Skeletal muscle tissue (tissue), 3 donors: ENCODE measurements at regions not wholly inside any gene's neighbourhood (a gene's known extent, or its start where the extent isn't known, plus 50 kb on each side); places are given as distances from the start of the nearest gene placed in this dataset.
"Not testable (repeated sequence)": the region's sequence is repeated elsewhere in the genome, so short reads cannot be mapped to it uniquely, and the experiment has no call there.

Experiments
- H3K27ac ChIP-seq: one replicate; pipeline ENCODE4 v1.7.0; 2013; ENCODE audit warnings: mild to moderate bottlenecking, low read depth, low read length, inconsistent platforms
- H3K27me3 ChIP-seq, 3 donors: one replicate each; pipeline ENCODE4 v1.7.0; 2013; ENCODE audit warnings: low read length in 3 of 3; ENCODE audit not compliant: control insufficient read depth in 3 of 3, insufficient read depth in 3 of 3
- H3K36me3 ChIP-seq, 3 donors: one replicate each; pipeline ENCODE4 v1.7.0; 2013; ENCODE audit warnings: low read length in 3 of 3; ENCODE audit not compliant: control insufficient read depth in 3 of 3, insufficient read depth in 3 of 3
- H3K4me1 ChIP-seq, 3 donors: one replicate each; pipeline ENCODE4 v1.7.0; 2013; ENCODE audit warnings: low read length in 3 of 3, mild to moderate bottlenecking in 3 of 3; ENCODE audit not compliant: control insufficient read depth in 3 of 3, insufficient read depth in 3 of 3
- H3K4me3 ChIP-seq, 3 donors: one replicate each; pipeline ENCODE4 v1.7.0; 2013; ENCODE audit warnings: low read length in 3 of 3
- H3K9ac ChIP-seq, 3 donors: one replicate each; pipeline ENCODE4 v1.7.0; 2013; ENCODE audit warnings: low read length in 3 of 3, mild to moderate bottlenecking in 3 of 3, moderate library complexity in 2 of 3, low read depth in 1 of 3
- H3K9me3 ChIP-seq, 3 donors: one replicate each; pipeline ENCODE4 v1.7.0; 2013; ENCODE audit warnings: low read length in 3 of 3; ENCODE audit not compliant: control insufficient read depth in 3 of 3
- donor health status: Osteomylitis.

DNA sequence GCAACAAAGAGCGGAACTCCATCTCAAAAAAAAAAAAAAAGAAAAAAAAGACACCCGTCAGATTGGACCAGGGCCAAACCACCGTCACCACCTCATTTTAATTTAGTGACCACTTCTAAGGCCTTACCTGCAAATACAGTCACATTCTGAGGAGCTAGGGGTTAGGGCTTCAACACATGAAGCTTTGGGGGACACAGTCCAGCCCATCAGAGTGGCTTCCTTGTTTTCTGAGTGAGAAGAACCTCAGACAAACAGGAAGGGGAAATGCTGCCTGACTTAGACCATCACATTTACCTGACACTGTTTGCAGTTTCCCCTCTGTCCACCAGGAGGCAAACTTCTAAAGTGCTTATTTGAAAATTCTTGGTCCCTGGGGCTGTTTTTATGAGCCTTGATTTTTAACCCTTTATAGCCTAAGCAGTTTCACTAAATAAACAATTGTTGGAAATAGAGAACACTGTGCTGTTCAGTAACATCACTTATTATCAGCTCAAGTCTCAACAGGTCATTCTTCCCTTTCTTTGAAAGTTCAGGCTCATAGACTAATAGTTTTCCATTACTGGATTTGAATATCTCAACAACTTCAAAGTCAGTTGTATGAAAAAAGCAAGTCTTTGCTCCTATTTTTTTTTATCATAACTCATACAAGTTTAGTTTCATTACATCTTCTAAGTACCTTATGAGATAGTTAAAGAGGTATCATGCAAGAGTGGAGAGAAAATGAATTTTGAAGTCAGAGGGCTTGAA lies 74.9 kb upstream of the WASF3 start:
- Histone ChIP-seq H3K27ac (no peak overlapping the region), H3K9me3 (no peaks in the 10 kb centered on the region), H3K4me1 (peaks cover 0 to 5% (median 0%) of the 10 kb centered on the region in 3 donors), H3K36me3 (no peaks in the 10 kb centered on the region), H3K27me3 (no peaks in the 10 kb centered on the region), H3K4me3 (peak overlapping the region; percentile 33 to 58 (median 33)), H3K9ac (peak overlapping the region in 1 of 3 donors; percentile 40)

DNA sequence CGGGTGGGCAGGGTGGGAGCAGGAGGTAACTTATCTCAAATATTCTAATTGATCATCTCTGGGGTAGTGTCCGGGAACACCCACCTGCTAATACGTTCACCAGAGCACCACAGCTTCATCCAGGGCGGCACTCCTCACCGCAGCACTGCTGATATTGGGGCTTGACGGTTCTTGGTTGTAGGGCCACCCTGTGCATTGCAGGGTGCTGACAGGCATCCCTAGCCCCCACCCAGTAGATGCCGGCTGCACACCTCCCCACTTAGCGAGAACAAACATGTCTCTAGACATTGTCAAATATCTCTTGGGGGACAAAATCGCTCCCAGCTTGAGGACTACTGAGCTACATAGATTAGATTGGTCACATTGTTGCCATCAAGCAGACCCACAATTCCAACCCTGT lies 73.9 kb upstream of the WASF3 start:
- Histone ChIP-seq H3K27ac (no peak overlapping the region), H3K4me1 (peaks cover 0 to 5% (median 0%) of the 10 kb centered on the region in 3 donors), H3K4me3 (no peak overlapping the region), H3K9ac (no peak overlapping the region), H3K27me3 (no peaks in the 10 kb centered on the region), H3K9me3 (no peaks in the 10 kb centered on the region), H3K36me3 (no peaks in the 10 kb centered on the region)

DNA sequence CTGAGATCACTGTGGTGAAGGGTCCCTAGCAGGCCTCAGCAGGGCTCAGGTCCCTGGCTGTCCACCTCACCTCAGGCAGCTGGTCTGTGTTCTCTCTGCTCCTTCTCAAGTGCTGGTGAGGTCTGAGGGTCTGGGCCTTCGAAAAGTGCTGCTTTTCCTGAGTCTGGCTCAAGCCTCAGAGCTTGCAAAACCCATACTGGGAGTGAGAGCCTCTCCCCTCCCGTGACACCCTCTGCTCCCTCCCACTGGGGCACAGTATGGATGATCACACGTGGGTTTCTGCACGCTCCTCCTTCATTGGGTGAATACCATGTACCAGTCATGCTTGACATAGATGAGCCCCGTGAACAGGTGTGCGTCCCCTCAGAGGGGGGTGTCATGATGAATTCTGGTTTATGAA lies 73.3 kb upstream of the WASF3 start:
- H3K27me3 ChIP-seq: no peaks in the 10 kb centered on the region
- no peak overlapping the region for H3K4me3 ChIP-seq
- no peaks in the 10 kb centered on the region for H3K9me3 ChIP-seq
- no peak overlapping the region for H3K27ac ChIP-seq
- H3K36me3 ChIP-seq: no peaks in the 10 kb centered on the region
- H3K4me1 ChIP-seq: peaks cover 0 to 5% (median 0%) of the 10 kb centered on the region in 3 donors
- no peak overlapping the region for H3K9ac ChIP-seq

DNA sequence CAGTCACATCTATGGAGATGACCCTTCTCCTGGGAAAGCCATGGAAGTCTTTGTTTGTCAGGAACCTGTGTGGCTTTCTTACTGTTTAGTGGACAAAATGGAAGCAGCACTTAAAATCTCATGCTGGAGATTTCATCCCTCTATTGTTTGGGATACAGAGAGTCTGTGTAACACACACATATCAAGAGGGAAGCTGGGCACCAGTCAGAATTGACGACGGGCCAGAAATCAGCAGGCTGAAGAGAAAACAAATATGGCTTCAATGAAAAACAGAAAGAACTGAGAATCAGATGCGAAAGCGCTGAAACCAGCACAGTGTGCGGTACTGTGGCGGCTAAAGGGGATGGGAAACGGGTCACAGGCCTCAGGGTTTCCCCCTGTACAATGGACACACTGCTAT lies 72.2 kb upstream of the WASF3 start:
- Histone ChIP-seq H3K27ac (no peak overlapping the region), H3K9me3 (no peaks in the 10 kb centered on the region), H3K9ac (peak overlapping the region in 1 of 3 donors; percentile 3), H3K36me3 (no peaks in the 10 kb centered on the region), H3K4me1 (peaks cover 0 to 5% (median 0%) of the 10 kb centered on the region in 3 donors), H3K4me3 (no peak overlapping the region), H3K27me3 (no peaks in the 10 kb centered on the region)

DNA sequence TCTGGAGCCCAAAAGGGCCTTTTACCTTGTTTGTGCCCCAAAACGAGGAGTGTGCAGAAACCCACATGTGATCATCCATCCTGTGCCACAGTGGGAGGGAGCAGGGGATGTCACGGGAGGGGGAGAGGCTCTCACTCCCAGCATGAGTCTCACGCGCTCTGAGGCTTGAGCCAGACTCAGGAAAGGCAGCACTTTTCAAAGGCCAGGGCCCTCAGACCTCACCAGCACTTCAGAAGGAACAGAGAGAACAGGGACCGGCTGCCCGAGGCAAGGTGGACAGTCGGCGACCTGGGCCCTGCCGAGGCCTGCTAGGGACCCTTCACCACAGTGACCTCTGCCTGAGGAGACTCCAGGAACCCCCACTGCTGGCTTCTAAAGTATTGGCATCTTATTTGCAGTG lies 71.7 kb upstream of the WASF3 start:
- H3K4me3 ChIP-seq: no peak overlapping the region
- H3K27ac ChIP-seq: no peak overlapping the region
- H3K4me1 ChIP-seq: peaks cover 0 to 5% (median 0%) of the 10 kb centered on the region in 3 donors
- H3K9me3 ChIP-seq: no peaks in the 10 kb centered on the region
- H3K36me3 ChIP-seq: no peaks in the 10 kb centered on the region
- peak overlapping the region in 1 of 3 donors; percentile 3 for H3K9ac ChIP-seq
- H3K27me3 ChIP-seq: no peaks in the 10 kb centered on the region

DNA sequence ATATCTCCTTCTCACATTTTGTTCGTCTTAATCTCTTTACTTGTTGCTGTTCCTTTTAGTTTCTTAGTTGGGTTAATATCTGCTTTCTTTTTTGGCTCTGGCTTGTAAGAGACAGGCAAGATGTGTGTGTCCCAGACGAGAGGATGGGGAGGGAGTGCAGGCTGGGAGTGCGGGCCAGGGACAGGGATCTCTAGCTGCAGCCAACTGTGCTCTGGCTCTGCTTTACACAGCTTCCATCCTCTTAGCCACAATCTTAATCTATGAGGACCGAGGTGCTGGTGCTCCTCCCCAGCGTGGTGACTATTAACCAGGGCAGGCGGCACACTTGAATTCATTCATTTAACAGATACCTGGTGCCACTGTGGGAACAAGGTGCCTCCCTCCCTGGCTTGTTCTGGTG lies 70.9 kb upstream of the WASF3 start:
- H3K36me3 ChIP-seq: no peaks in the 10 kb centered on the region
- no peak overlapping the region for H3K27ac ChIP-seq
- H3K4me3 ChIP-seq: no peak overlapping the region
- peaks cover 0 to 5% (median 0%) of the 10 kb centered on the region in 3 donors for H3K4me1 ChIP-seq
- no peaks in the 10 kb centered on the region for H3K9me3 ChIP-seq
- H3K9ac ChIP-seq: peak overlapping the region in 1 of 3 donors; percentile 16
- H3K27me3 ChIP-seq: no peaks in the 10 kb centered on the region

DNA sequence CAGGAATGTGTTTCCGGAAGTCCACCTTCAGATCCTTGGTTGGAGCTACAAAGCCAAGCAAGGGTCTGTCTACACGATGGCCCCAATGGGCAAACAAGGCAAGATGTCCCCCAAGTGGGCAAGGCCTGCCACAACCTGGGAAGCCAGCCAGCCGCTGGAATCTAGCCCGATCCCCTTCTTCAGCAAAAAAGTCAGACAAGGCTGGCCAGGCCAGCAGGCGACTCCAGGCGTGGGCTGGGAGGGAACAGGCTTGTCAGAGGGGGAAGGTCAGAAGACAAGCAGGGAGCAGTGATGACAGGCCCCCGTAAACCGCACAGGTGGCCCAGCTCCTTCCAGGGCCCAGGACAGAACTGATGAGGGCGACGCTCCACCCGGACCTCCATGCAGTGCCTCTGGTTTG lies 69.7 kb upstream of the WASF3 start:
- Histone ChIP-seq H3K27me3 (no peaks in the 10 kb centered on the region), H3K27ac (no peak overlapping the region), H3K4me3 (no peak overlapping the region), H3K9me3 (no peaks in the 10 kb centered on the region), H3K36me3 (no peaks in the 10 kb centered on the region), H3K9ac (no peak overlapping the region), H3K4me1 (peaks cover 0 to 3% (median 0%) of the 10 kb centered on the region in 3 donors)

DNA sequence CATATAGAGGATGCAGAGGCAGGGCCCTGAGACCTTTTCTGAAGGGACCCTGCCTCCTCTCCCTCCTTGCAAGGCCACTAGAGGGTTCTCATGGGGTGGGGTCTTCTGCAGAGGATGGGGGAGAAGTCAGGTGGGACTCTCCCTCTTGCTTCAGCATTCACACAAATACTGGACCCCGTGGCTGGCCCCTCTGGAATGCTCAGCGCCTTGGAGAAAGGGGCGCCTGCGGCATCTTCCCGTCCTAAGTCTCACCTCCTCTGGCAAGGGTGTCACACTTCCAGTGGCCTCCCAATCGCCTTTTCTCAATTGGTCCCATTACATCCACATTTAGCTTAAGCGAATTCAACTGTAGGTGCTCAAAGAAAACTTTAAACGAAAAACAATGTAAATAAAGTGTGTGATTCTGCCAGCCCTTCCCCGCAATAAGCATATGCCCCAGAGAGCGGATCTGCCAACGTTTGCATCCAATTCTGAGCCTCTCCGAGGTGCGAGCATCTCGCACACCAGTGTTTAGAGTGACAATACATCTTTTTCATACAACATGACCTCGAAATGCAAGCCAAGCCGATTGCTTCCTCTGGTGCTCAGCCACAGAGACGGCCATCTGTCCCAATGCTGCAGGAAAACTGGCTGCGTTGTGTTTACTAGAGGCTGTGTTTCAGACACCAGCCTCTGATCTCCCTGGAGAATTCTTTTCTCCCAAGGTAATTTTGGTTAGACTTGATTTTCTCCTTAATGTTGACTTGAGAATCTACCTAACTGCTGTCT lies 69.1 kb upstream of the WASF3 start:
- no peaks in the 10 kb centered on the region for H3K36me3 ChIP-seq
- H3K9ac ChIP-seq: no peak overlapping the region
- H3K4me1 ChIP-seq: peaks cover 0 to 3% (median 0%) of the 10 kb centered on the region in 3 donors
- no peaks in the 10 kb centered on the region for H3K9me3 ChIP-seq
- H3K27me3 ChIP-seq: no peaks in the 10 kb centered on the region
- no peak overlapping the region for H3K27ac ChIP-seq
- H3K4me3 ChIP-seq: no peak overlapping the region

DNA sequence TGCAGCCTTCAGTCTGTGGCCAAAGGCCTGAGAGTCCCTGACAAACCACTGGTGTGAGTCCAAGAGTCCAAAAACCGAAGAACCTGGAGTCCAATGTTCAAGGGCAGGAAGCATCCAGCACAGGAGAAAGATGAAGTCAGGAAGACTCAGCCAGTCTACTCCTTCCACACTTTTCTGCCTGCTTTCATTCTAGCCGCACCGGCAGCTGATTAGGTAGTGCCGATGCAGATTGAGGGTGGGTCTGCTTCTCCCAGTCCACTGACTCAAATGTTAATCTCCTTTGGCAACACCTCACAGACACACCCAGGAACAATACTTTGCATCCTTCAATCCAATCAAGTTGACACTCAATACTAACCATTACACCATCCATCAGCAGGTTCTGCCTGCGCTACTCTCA lies 65.2 kb upstream of the WASF3 start:
- H3K36me3 ChIP-seq, H3K9me3 ChIP-seq, H3K9ac ChIP-seq, H3K27me3 ChIP-seq, H3K27ac ChIP-seq, H3K4me3 ChIP-seq, H3K4me1 ChIP-seq: not testable (repeated sequence)

DNA sequence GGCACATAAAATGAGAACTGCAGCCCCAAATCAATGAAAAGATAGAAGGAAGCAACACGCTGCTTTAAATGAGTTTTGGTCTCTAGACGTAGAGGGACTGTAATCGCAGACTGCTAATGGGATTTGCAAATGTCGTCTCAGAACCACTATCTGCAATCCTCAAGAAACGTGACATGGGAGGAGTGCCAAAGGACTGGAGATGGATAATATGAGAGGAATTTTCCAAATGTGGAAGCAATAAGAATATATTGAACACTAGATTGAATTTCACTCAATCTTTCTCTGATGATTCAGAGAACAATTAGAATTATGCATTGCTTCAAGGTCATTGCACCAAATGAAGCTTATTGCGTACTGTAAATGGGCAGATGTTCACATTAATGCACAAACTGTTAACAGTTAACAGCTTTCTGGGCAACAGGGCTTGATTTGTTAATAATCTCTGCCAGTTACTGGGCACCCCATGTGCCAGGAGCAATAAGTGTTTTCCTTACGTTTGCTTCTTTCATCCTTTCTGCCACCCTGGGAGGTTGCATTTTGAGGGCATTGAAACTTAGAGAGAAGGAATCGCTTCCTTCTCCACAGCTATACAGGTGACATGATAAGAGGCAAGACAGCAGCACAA lies 62.8 kb upstream of the WASF3 start:
- Histone ChIP-seq H3K9ac (no peak overlapping the region), H3K4me1 (no peaks in the 10 kb centered on the region), H3K4me3 (no peak overlapping the region), H3K9me3 (no peaks in the 10 kb centered on the region), H3K27me3 (no peaks in the 10 kb centered on the region), H3K27ac (no peak overlapping the region), H3K36me3 (no peaks in the 10 kb centered on the region)
